IMR-90 (cell line): ENCODE measurements at regions not wholly inside any gene's neighbourhood (a gene's known extent, or its start where the extent isn't known, plus 50 kb on each side); places are given as distances from the start of the nearest gene placed in this dataset.

ENCODE experiments used
- ATAC-seq: fragments of 200-7000 bp; cut with Tn5 transposase; 2 replicates; pipeline ENCODE4 v1.9.1; 2020; ENCODE audit warnings: low read depth, mild to moderate bottlenecking, moderate library complexity
- BruUV-seq: library from RNA; stranded (reverse); fragments of 400-500 nt; replicated peaks from 2 replicates; lab custom pipeline; 2021; lab: Mats Ljungman, UMichigan
- CTCF ChIA-PET: fragments of 300-600 bp; formaldehyde crosslinking; extraction: SDS; loops from one replicate; lab custom pipeline; 2021; ENCODE audit warnings: antibody characterized with exemption; lab: Yijun Ruan, JAX
- POLR2A ChIA-PET: fragments of 300-600 bp; sonication (Branson Sonifier 250); formaldehyde crosslinking; loops from one replicate; lab custom pipeline; 2022; ENCODE audit warnings: antibody characterized with exemption; ENCODE audit not compliant: unreplicated experiment; lab: Charles Lee
- DNase-seq: peaks from one replicate; pipeline ENCODE4 v3.0.0; 2013
- H2AFZ ChIP-seq: replicated peaks from 2 replicates; pipeline ENCODE3; 2013; ENCODE audit warnings: low read length, mild to moderate bottlenecking; ENCODE audit not compliant: poor library complexity
- H2AK5ac ChIP-seq: 2 replicates; pipeline ENCODE4 v1.6.1; 2013; ENCODE audit warnings: low read depth, low read length, inconsistent platforms
- H2AK9ac ChIP-seq: replicated peaks from 2 replicates; pipeline ENCODE3; 2013; ENCODE audit warnings: mild to moderate bottlenecking, low read depth, low read length, moderate library complexity; ENCODE audit not compliant: poor library complexity
- H2BK120ac ChIP-seq: 2 replicates; pipeline ENCODE4 v1.6.1; 2013; ENCODE audit warnings: low read depth, low read length, inconsistent platforms
- H2BK15ac ChIP-seq: 3 replicates; pipeline ENCODE4 v1.6.1; 2013; ENCODE audit warnings: low read depth, low read length, inconsistent platforms
- H2BK20ac ChIP-seq: 2 replicates; pipeline ENCODE4 v1.6.1; 2013; ENCODE audit warnings: low read depth, mild to moderate bottlenecking, inconsistent platforms, low read length, moderate library complexity
- H2BK5ac ChIP-seq: 2 replicates; pipeline ENCODE4 v1.6.1; 2013; ENCODE audit warnings: mild to moderate bottlenecking, low read depth, low read length, inconsistent platforms; ENCODE audit not compliant: poor library complexity, severe bottlenecking
- H3K14ac ChIP-seq: replicated peaks from 2 replicates; pipeline ENCODE4 v1.6.1; 2013; ENCODE audit warnings: low read depth, low read length, inconsistent platforms
- H3K18ac ChIP-seq: 2 replicates; pipeline ENCODE4 v1.6.1; 2013; ENCODE audit warnings: low read depth, low read length, control low read depth
- H3K23ac ChIP-seq: 2 replicates; pipeline ENCODE4 v1.6.1; 2013; ENCODE audit warnings: low read depth, low read length, inconsistent platforms
- H3K27ac ChIP-seq: 2 replicates; pipeline ENCODE4 v1.5.1; 2013; ENCODE audit warnings: mild to moderate bottlenecking, control low read depth, low read length; ENCODE audit not compliant: insufficient read depth
- H3K27me3 ChIP-seq: 2 replicates; pipeline ENCODE4 v1.6.1; 2013; ENCODE audit warnings: low read length; ENCODE audit not compliant: control insufficient read depth, insufficient read depth
- H3K36me3 ChIP-seq: 2 replicates; pipeline ENCODE4 v1.6.1; 2013; ENCODE audit warnings: low read length, mixed read lengths; ENCODE audit not compliant: control insufficient read depth, insufficient read depth
- H3K4ac ChIP-seq: 2 replicates; pipeline ENCODE4 v1.6.1; 2013; ENCODE audit warnings: low read depth, low read length, inconsistent platforms
- H3K4me1 ChIP-seq: 2 replicates; pipeline ENCODE4 v1.6.1; 2013; ENCODE audit warnings: low read length, mixed read lengths; ENCODE audit not compliant: control insufficient read depth, insufficient read depth
- H3K4me2 ChIP-seq: 2 replicates; pipeline ENCODE4 v1.6.1; 2013; ENCODE audit warnings: low read depth, mild to moderate bottlenecking, control low read depth, low read length, moderate library complexity
- H3K4me3 ChIP-seq: 2 replicates; pipeline ENCODE4 v1.5.1; 2013; ENCODE audit warnings: low read depth, mild to moderate bottlenecking, control low read depth, low read length, moderate library complexity; ENCODE audit not compliant: insufficient read depth
- H3K56ac ChIP-seq: 2 replicates; pipeline ENCODE4 v1.6.1; 2013; ENCODE audit warnings: low read length, inconsistent platforms; ENCODE audit not compliant: insufficient read depth; ENCODE audit errors: extremely low read depth
- H3K79me1 ChIP-seq, 2 experiments: 2 replicates each; pipeline ENCODE4 v1.6.1; 2013; ENCODE audit warnings: low read length in 2 of 2, inconsistent platforms in 1 of 2, low read depth in 1 of 2
- H3K9ac ChIP-seq: 2 replicates; pipeline ENCODE4 v1.6.1; 2013; ENCODE audit warnings: low read depth, low read length, control low read depth
- H3K9me1 ChIP-seq: 2 replicates; pipeline ENCODE4 v1.6.1; 2013; ENCODE audit warnings: low read length, inconsistent platforms; ENCODE audit not compliant: insufficient read depth
- H3K9me3 ChIP-seq: 2 replicates; pipeline ENCODE4 v1.6.1; 2013; ENCODE audit warnings: low read length; ENCODE audit not compliant: control insufficient read depth, insufficient read depth
- H4K20me1 ChIP-seq: 2 replicates; pipeline ENCODE4 v1.6.1; 2013; ENCODE audit warnings: low read length, inconsistent platforms; ENCODE audit not compliant: insufficient read depth
- H4K5ac ChIP-seq: 2 replicates; pipeline ENCODE4 v1.6.1; 2013; ENCODE audit warnings: mild to moderate bottlenecking, low read depth, low read length, control low read depth
- H4K8ac ChIP-seq, 2 experiments: 2 replicates each; pipeline ENCODE4 v1.6.1; 2013; ENCODE audit warnings: low read depth in 2 of 2, low read length in 2 of 2, control low read depth in 1 of 2, inconsistent platforms in 1 of 2
- H4K91ac ChIP-seq: 2 replicates; pipeline ENCODE4 v1.6.1; 2013; ENCODE audit warnings: low read depth, low read length, inconsistent platforms; ENCODE audit not compliant: insufficient read depth
- BHLHE40 ChIP-seq: fragments of 150-350 bp; IDR thresholded peaks from 2 replicates; pipeline ENCODE4 v1.6.1; 2016; ENCODE audit warnings: mild to moderate bottlenecking, low read depth, low read length
- CEBPB ChIP-seq: IDR thresholded peaks from 2 replicates; pipeline ENCODE4 v1.6.1; 2012; ENCODE audit warnings: low read depth, low read length, improper control_type of control experiment
- CHD1 ChIP-seq: IDR thresholded peaks from 2 replicates; pipeline ENCODE4 v1.6.1; 2012; ENCODE audit warnings: low read depth, low read length, improper control_type of control experiment
- ELK1 ChIP-seq: fragments of 150-350 bp; IDR thresholded peaks from 2 replicates; pipeline ENCODE4 v1.6.1; 2016; ENCODE audit warnings: low read depth, mild to moderate bottlenecking, low read length, moderate library complexity, borderline replicate concordance
- FOS ChIP-seq: fragments of 150-350 bp; IDR thresholded peaks from 2 replicates; pipeline ENCODE4 v1.6.1; 2016; ENCODE audit warnings: low read depth, low read length
- MAFK ChIP-seq: IDR thresholded peaks from 2 replicates; pipeline ENCODE4 v1.6.1; 2012; ENCODE audit warnings: low read depth, low read length, improper control_type of control experiment
- MXI1 ChIP-seq: IDR thresholded peaks from 2 replicates; pipeline ENCODE4 v1.6.1; 2012; ENCODE audit warnings: low read depth, mild to moderate bottlenecking, low read length, moderate library complexity, borderline replicate concordance
- NFE2L2 ChIP-seq: fragments of 150-350 bp; IDR thresholded peaks from 2 replicates; pipeline ENCODE4 v1.6.1; 2016; ENCODE audit warnings: low read depth, mild to moderate bottlenecking, low read length
- RAD21 ChIP-seq: IDR thresholded peaks from 2 replicates; pipeline ENCODE4 v1.6.1; 2012; ENCODE audit warnings: low read length, improper control_type of control experiment
- RCOR1 ChIP-seq: IDR thresholded peaks from 2 replicates; pipeline ENCODE4 v1.6.1; 2012; ENCODE audit warnings: mild to moderate bottlenecking, low read length, improper control_type of control experiment; ENCODE audit not compliant: insufficient replicate concordance
- RFX5 ChIP-seq: IDR thresholded peaks from 2 replicates; pipeline ENCODE4 v1.8.0; 2012; ENCODE audit warnings: low read depth, mild to moderate bottlenecking, low read length, moderate library complexity
- SMC3 ChIP-seq: fragments of 150-350 bp; IDR thresholded peaks from 2 replicates; pipeline ENCODE4 v1.6.1; 2016; ENCODE audit warnings: low read depth, mild to moderate bottlenecking, antibody characterized with exemption, low read length, moderate library complexity
- USF2 ChIP-seq: fragments of 150-350 bp; IDR thresholded peaks from 2 replicates; pipeline ENCODE4 v1.6.1; 2017; ENCODE audit warnings: mild to moderate bottlenecking, antibody characterized with exemption, low read length, low read depth
- WGBS, 2 experiments: methylation state at CpG; one replicate each; pipeline versions ENCODE4 v1.1.5 to v1.1.7; 2013; ENCODE audit warnings: missing lambda C conversion rate in 2 of 2; ENCODE audit not compliant: insufficient read length in 1 of 2; ENCODE audit errors: extremely low coverage in 2 of 2; 5-methylcytosine and 5-hydroxymethylcytosine counted together
- dilution Hi-C: fragments of 300-500 bp; cut with HindIII; formaldehyde crosslinking; loops from one replicate; pipeline ENCODE4 v1.14.3; 2018; ENCODE audit warnings: low sequenced_read_pairs; ENCODE audit not compliant: unreplicated experiment
- in situ Hi-C: fragments of 300-500 bp; cut with MboI; formaldehyde crosslinking; loops from 3 replicates; pipeline ENCODE4 v1.14.3; 2019; ENCODE audit warnings: low sequenced_read_pairs, inconsistent platforms, mixed read lengths
- intact Hi-C: fragments of 100-400 bp; cut with micrococcal nuclease; formaldehyde crosslinking; loops from 2 replicates; pipeline ENCODE4 v1.10.0; 2022

GRCh38 chrX:122135070-122135469, 1049.0 kb upstream of the GRIA3 start:
- Histone ChIP-seq H2AFZ (no peak overlapping the region), H3K4me1 (no peaks in the 10 kb centered on the region), H2AK5ac (no peak overlapping the region), H2BK120ac (no peak overlapping the region), H3K79me1 (no peaks in the 10 kb centered on the region), H3K4me3 (no peak overlapping the region), H3K9ac (no peak overlapping the region), H4K5ac (no peak overlapping the region), H3K36me3 (no peaks in the 10 kb centered on the region), H3K9me1 (no peaks in the 10 kb centered on the region), H4K20me1 (no peaks in the 10 kb centered on the region), H3K4ac (no peak overlapping the region), H3K56ac (no peak overlapping the region), H3K23ac (no peak overlapping the region), H3K14ac (no peak overlapping the region), H2BK15ac (no peak overlapping the region), H4K8ac (no peak overlapping the region), H4K91ac (no peak overlapping the region), H2BK20ac (no peak overlapping the region), H3K4me2 (no peak overlapping the region), H3K27me3 (no peaks in the 10 kb centered on the region), H3K27ac (no peak overlapping the region), H2AK9ac (no peak overlapping the region), H3K18ac (no peak overlapping the region), H3K9me3 (no peaks in the 10 kb centered on the region), H2BK5ac (no peak overlapping the region)
- no peak for ATAC-seq
- dilution Hi-C loops (no loop called here), in situ Hi-C loops (no loop called here), intact Hi-C loops (no loop called here)
- TF ChIP-seq USF2 (no peak), BHLHE40 (no peak), RFX5 (no peak), MXI1 (no peak), RAD21 (no peak), SMC3 (no peak), NFE2L2 (no peak), FOS (no peak), MAFK (no peak), RCOR1 (no peak), CEBPB (no peak), ELK1 (no peak), CHD1 (no peak)
- POLR2A ChIA-PET, result no interaction called here
- CTCF ChIA-PET, result no interaction called here
- BruUV-seq, result no TSS peak
- no peak for DNase-seq
- WGBS, 2 experiments, result no CpG with 5 or more reads among the region's 2 CpGs
